ENCODE measurements at regions not wholly inside any gene's neighbourhood (a gene's known extent, or its start where the extent isn't known, plus 50 kb on each side); places are given as distances from the start of the nearest gene placed in this dataset.

GRCh38 chr2:118251427-118251826 is 163.2 kb downstream of the INSIG2 start:
- H3K4me3 ChIP-seq (ENCODE audit: low read depth, low read length), result no peak overlapping the region

GRCh38 chr2:118250463-118250862 is 162.2 kb downstream of the INSIG2 start:
- no peak overlapping the region for H3K4me3 ChIP-seq (ENCODE audit: low read depth, low read length)

- H3K4me3 ChIP-seq (ENCODE audit: low read depth, low read length), result no peak overlapping the region
Measured at GRCh38 chr2:118250001-118250400, 161.7 kb downstream of the INSIG2 start.

- no peak overlapping the region for H3K4me3 ChIP-seq (ENCODE audit: low read depth, low read length)
Measured at GRCh38 chr2:118249531-118249930, 161.3 kb downstream of the INSIG2 start.

- H3K4me3 ChIP-seq (ENCODE audit: low read depth, low read length), result no peak overlapping the region
Measured at GRCh38 chr2:118246726-118247125, 158.5 kb downstream of the INSIG2 start.

GRCh38 chr2:118246079-118246478 is 157.8 kb downstream of the INSIG2 start:
- no peak overlapping the region for H3K4me3 ChIP-seq (ENCODE audit: low read depth, low read length)

- no peak overlapping the region for H3K4me3 ChIP-seq (ENCODE audit: low read depth, low read length)
Measured at GRCh38 chr2:118244686-118245085, 156.4 kb downstream of the INSIG2 start.

GRCh38 chr2:118243031-118243430 is 154.8 kb downstream of the INSIG2 start:
- no peak overlapping the region for H3K4me3 ChIP-seq (ENCODE audit: low read depth, low read length)

- H3K4me3 ChIP-seq (ENCODE audit: low read depth, low read length), result no peak overlapping the region
Measured at GRCh38 chr2:118242216-118242615, 153.9 kb downstream of the INSIG2 start.

- no peak overlapping the region for H3K4me3 ChIP-seq (ENCODE audit: low read depth, low read length)
Measured at GRCh38 chr2:118241128-118241527, 152.9 kb downstream of the INSIG2 start.

GRCh38 chr2:118240276-118240675 is 152.0 kb downstream of the INSIG2 start:
- no peak overlapping the region for H3K4me3 ChIP-seq (ENCODE audit: low read depth, low read length)

GRCh38 chr2:118239284-118239683 is 151.0 kb downstream of the INSIG2 start:
- H3K4me3 ChIP-seq (ENCODE audit: low read depth, low read length), result no peak overlapping the region

- no peak overlapping the region for H3K4me3 ChIP-seq (ENCODE audit: low read depth, low read length)
Measured at GRCh38 chr2:118237451-118237850, 149.2 kb downstream of the INSIG2 start.

- no peak overlapping the region for H3K4me3 ChIP-seq (ENCODE audit: low read depth, low read length)
Measured at GRCh38 chr2:118232796-118233195, 144.5 kb downstream of the INSIG2 start.

GRCh38 chr2:118232391-118232790 is 144.1 kb downstream of the INSIG2 start:
- H3K4me3 ChIP-seq (ENCODE audit: low read depth, low read length), result no peak overlapping the region

- H3K4me3 ChIP-seq (ENCODE audit: low read depth, low read length), result no peak overlapping the region
Measured at GRCh38 chr2:118231759-118232158, 143.5 kb downstream of the INSIG2 start.

GRCh38 chr2:118227698-118228508 is 139.6 kb downstream of the INSIG2 start:
- H3K4me3 ChIP-seq (ENCODE audit: low read depth, low read length), result no peak overlapping the region

- no peak overlapping the region for H3K4me3 ChIP-seq (ENCODE audit: low read depth, low read length)
Measured at GRCh38 chr2:118225666-118226065, 137.4 kb downstream of the INSIG2 start.

GRCh38 chr2:118224895-118225311 is 136.6 kb downstream of the INSIG2 start:
- peak overlapping the region; percentile 42 for H3K4me3 ChIP-seq (ENCODE audit: low read depth, low read length)

GRCh38 chr2:118223992-118224894 is 136.0 kb downstream of the INSIG2 start:
- H3K4me3 ChIP-seq (ENCODE audit: low read depth, low read length), result peak overlapping the region; percentile 42

GRCh38 chr2:118223511-118223991 is 135.3 kb downstream of the INSIG2 start:
- peak overlapping the region; percentile 42 for H3K4me3 ChIP-seq (ENCODE audit: low read depth, low read length)

All from iPS-11a (cell line).